ENCODE measurements at regions not wholly inside any gene's neighbourhood (a gene's known extent, or its start where the extent isn't known, plus 50 kb on each side); places are given as distances from the start of the nearest gene placed in this dataset.
A peak's percentile ranks its signal among the peaks of the same experiment; 100 is the strongest.

DNA sequence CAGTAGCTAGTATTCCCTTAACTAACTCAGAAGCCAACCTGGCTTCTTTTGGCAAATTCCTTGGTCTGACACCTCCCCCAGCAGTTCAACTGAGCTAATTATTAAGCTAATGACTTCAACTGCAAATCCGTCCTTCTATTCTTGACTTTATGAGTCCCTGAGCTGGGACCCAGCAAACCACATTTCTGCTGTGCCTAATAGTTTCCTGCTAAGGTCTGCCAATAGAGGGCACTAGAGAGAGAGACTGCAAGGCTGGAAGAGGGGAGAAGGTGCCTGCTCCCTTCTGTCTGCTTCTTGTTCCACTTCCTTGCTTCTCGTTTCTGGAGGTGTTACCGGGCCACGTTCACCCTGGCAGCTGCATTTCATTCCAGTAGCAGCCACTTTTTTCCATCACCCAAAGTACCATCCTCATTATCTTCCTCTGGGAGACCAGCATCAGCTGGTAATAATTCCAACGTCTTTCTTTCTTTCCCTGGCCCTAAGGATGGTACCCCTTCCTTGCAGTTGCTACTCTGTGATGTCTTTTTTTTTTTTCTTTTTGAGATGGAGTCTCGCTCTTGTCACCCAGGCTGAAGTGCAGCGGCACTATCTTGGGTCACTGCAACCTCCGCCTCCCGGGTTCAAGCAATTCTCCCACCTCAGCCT lies 352.0 kb downstream of the TNS1 start:
- peak; percentile 25 for DNase-seq
- no peak overlapping the region for H3K4me3 Mint-ChIP-seq
- peaks cover 11% of the 10 kb centered on the region for H3K27me3 Mint-ChIP-seq
- no peaks in the 10 kb centered on the region for H3K4me1 Mint-ChIP-seq
- H3K36me3 Mint-ChIP-seq, result no peaks in the 10 kb centered on the region
- H3K9me3 Mint-ChIP-seq, result no peaks in the 10 kb centered on the region
- H3K27ac Mint-ChIP-seq, result no peak overlapping the region
- CTCF ChIA-PET, result interaction anchor here (0.7 to 3.4 kb wide), 34 partner anchors 10 to 1067 kb away, joined by 3 to 30 read pairs (median 3); no protein-coding TSS in a partner anchor

DNA sequence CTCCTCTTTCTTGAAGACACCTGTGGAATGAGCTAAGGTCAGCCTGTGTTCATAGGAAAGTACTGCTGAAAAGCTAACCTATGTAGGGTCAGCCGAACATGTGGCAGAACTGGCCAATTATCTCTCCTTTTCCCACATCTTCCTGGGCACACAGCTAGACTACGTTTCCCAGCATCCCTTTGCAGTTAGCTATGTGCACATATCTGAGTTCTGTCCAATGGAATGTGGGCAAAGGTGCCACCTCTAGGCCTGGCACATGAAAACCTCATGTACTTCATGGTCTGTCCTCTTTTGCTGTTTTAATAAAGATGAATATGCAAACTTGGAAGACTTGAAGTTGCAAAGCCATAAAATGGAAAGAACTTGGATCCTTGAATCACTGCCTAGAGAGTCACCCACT lies 352.6 kb downstream of the TNS1 start:
- no peak overlapping the region for H3K4me3 Mint-ChIP-seq
- H3K36me3 Mint-ChIP-seq, result no peaks in the 10 kb centered on the region
- no peaks in the 10 kb centered on the region for H3K4me1 Mint-ChIP-seq
- no peak overlapping the region for H3K27ac Mint-ChIP-seq
- no peaks in the 10 kb centered on the region for H3K9me3 Mint-ChIP-seq
- CTCF ChIA-PET, result interaction anchor here (0.7 to 3.4 kb wide), 31 partner anchors 9 to 1067 kb away, joined by 3 to 30 read pairs (median 3); no protein-coding TSS in a partner anchor
- DNase-seq, result no peak
- peaks cover 8% of the 10 kb centered on the region for H3K27me3 Mint-ChIP-seq

DNA sequence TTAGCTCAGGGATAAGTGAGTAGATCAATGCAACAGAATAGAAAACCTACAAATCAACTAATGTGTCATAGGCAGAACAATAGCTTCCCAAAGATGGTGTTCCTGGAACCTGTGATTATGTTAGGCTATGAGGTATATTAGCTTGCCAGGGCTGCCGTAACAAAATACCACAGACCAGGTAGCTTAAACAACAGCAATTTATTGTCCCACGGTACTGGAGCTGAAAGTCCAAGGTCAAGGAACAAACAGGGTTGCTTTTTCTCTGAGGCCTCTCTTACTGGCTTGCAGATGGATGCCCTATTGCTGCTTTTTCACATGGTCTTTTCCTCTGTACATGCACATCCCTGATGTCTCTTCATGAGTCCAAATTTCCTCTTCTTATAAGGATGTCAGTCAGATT lies 354.9 kb downstream of the TNS1 start:
- H3K36me3 Mint-ChIP-seq, result no peaks in the 10 kb centered on the region
- DNase-seq, result no peak
- no peak overlapping the region for H3K4me3 Mint-ChIP-seq
- H3K27me3 Mint-ChIP-seq, result no peaks in the 10 kb centered on the region
- CTCF ChIA-PET, result interaction anchor here (0.5 kb wide), 1 partner anchor 10 kb away, joined by 3 read pairs; no protein-coding TSS in a partner anchor
- no peak overlapping the region for H3K27ac Mint-ChIP-seq
- H3K4me1 Mint-ChIP-seq, result no peaks in the 10 kb centered on the region
- H3K9me3 Mint-ChIP-seq, result no peaks in the 10 kb centered on the region

DNA sequence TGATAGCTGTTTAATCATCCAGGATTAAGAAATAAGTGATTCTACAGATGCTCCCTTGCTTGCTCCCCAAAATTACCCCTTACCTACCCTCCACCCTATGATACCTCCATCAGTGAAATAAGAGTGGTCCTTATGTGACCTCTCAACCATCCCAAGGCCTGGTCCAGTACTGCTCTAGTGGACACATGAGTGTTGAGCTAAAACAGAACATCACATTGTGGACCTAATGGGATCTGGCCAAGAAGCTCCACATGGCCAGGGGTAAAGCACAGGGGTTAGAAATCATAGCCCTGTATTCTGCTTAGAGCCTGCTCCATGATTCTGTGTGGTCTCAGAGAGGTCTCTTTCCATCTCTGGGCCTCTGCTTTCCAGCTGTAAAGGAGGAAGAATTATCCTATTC lies 355.6 kb downstream of the TNS1 start:
- Mint-ChIP-seq H3K36me3 (no peaks in the 10 kb centered on the region), H3K9me3 (no peaks in the 10 kb centered on the region), H3K4me1 (no peaks in the 10 kb centered on the region), H3K27me3 (no peaks in the 10 kb centered on the region), H3K27ac (no peak overlapping the region), H3K4me3 (no peak overlapping the region)
- no peak for DNase-seq
- CTCF ChIA-PET, result interaction anchor here (0.5 to 0.7 kb wide), 2 partner anchors 9 to 66 kb away, joined by 3 read pairs; no protein-coding TSS in a partner anchor

DNA sequence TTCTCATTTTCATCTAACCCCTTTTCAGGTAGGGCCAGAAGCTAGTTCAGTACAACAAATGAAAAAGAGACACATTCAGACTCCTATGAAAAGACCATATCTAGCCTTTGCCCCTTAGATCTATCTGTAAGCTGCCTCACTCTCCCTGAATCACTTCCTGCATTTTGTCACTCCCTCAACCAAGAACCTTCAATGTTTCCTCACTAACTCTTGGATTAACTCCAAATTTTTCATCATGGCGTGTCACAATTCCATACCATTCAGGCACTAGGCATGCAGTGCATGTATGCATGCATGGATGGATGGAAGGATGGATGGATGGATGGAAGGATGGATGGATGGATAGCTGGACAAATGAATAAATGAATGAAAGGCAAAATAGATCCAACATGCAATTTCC lies 356.9 kb downstream of the TNS1 start:
- no peaks in the 10 kb centered on the region for H3K36me3 Mint-ChIP-seq
- no peaks in the 10 kb centered on the region for H3K27me3 Mint-ChIP-seq
- CTCF ChIA-PET, result no interaction called here
- H3K4me1 Mint-ChIP-seq, result no peaks in the 10 kb centered on the region
- H3K9me3 Mint-ChIP-seq, result no peaks in the 10 kb centered on the region
- DNase-seq, result no peak
- H3K4me3 Mint-ChIP-seq, result no peak overlapping the region
- no peak overlapping the region for H3K27ac Mint-ChIP-seq

DNA sequence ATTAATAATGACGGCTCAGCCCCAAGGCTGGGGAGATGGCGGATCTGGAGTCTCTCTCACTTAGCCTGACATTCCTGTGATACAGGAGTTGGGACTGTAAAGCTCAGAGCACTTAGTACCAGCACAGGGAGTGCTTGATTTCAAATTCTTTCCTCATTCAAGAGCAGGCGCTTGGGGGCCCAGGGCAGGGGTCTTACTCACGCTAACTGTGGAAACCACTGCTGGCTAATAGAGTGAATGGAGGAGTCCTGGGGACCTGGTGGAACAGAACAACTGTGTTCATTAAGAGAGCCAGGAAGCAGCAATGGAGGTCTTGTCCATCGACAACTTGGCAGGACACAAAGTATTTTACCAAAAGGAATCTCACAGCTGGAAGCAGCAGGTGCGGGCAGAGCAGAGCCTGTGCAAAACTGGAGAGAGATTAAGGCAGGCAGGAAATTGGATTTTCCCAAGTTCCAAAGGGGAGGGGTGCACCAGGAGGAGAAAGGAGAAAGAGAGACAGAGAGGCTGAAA lies 358.9 kb downstream of the TNS1 start:
- Mint-ChIP-seq H3K36me3 (no peaks in the 10 kb centered on the region), H3K27me3 (no peaks in the 10 kb centered on the region), H3K27ac (no peak overlapping the region), H3K9me3 (no peaks in the 10 kb centered on the region), H3K4me3 (no peak overlapping the region), H3K4me1 (no peaks in the 10 kb centered on the region)
- CTCF ChIA-PET, result no interaction called here
- no peak for DNase-seq

DNA sequence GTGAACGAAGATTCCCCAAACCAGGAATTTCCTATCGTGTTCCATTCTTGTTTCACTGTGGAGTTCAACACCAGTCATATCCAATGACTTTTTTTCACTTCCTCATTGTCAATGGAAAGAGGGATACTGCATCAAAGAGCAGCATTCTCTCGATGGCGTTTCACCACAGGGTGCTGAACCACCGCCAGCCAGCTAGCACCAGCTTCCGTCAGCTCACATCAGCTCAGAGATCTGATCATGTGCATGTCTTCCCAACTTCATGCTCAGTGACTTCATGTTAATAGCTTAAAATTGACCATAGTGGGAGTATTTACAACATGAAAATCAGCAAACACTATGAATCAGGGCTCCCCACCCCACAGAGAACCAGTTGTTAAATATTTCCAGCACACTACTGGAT lies 359.9 kb downstream of the TNS1 start:
- H3K4me1 Mint-ChIP-seq, result no peaks in the 10 kb centered on the region
- CTCF ChIA-PET, result no interaction called here
- no peak overlapping the region for H3K4me3 Mint-ChIP-seq
- no peaks in the 10 kb centered on the region for H3K36me3 Mint-ChIP-seq
- no peak for DNase-seq
- H3K27me3 Mint-ChIP-seq, result no peaks in the 10 kb centered on the region
- H3K9me3 Mint-ChIP-seq, result no peaks in the 10 kb centered on the region
- no peak overlapping the region for H3K27ac Mint-ChIP-seq

DNA sequence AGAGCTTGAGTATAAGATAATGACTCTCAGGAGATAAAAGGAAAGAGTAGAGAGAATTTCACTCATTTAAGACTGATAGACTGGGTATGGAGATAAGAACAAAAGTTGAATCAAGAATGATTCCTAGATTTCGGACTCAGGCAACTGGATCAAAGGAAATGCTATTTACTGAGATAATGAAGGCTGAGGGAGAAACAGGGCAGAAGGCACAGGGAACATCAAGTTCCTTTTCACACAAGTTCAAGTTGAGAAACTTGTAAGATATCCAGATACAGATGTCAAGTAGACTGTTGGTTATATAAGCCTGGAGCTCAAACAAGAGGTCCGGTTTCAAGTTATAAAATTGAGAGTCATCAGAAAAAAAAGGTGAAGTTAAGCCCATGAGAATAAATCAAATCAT lies 360.8 kb downstream of the TNS1 start:
- CTCF ChIA-PET, result no interaction called here
- Mint-ChIP-seq H3K27ac (no peak overlapping the region), H3K4me3 (no peak overlapping the region), H3K9me3 (no peaks in the 10 kb centered on the region), H3K36me3 (no peaks in the 10 kb centered on the region), H3K27me3 (no peaks in the 10 kb centered on the region), H3K4me1 (no peaks in the 10 kb centered on the region)
- no peak for DNase-seq

DNA sequence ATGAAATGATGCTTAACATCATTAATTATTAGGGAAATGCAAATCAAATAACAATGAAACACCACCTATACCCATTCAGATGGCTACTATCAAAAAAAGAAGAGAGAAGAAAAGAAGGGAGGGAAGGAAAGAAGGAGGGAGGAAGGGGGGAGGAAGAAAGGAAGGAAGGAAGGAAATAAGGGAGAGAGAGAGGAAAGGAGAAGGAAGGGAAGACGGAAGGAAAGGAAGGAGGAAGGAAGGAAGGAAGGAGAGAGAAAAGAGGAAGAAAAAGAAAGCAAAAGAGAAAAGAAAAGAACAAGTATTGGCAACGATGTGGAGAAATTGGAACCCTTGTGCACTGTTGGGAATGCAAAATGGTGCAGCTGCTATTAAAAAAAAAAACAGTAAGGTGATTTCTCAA lies 363.3 kb downstream of the TNS1 start:
- Mint-ChIP-seq H3K27ac (no peak overlapping the region), H3K4me1 (no peaks in the 10 kb centered on the region), H3K4me3 (no peak overlapping the region), H3K27me3 (no peaks in the 10 kb centered on the region), H3K9me3 (no peaks in the 10 kb centered on the region), H3K36me3 (no peaks in the 10 kb centered on the region)
- CTCF ChIA-PET, result no interaction called here
- no peak for DNase-seq

DNA sequence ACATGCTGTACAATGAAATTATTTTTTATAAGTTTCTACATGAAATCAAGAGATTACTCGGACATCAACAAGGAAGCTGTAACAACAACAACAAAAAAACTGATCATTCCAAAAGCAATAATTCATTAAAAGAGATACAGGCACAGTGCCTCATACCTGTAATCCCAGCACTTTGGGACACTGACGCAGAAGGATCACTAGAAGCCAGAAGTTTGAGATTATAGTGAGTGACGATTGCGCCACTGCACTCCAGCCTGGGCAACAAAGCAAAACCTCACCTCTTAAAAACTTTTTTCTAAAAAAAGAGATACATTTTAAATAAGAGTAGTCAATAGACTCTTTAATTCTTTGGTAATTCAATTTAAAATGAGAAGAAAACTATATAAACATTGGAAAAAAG lies 364.3 kb downstream of the TNS1 start:
- H3K9me3 Mint-ChIP-seq, result no peaks in the 10 kb centered on the region
- no peak overlapping the region for H3K27ac Mint-ChIP-seq
- H3K36me3 Mint-ChIP-seq, result no peaks in the 10 kb centered on the region
- H3K4me1 Mint-ChIP-seq, result no peaks in the 10 kb centered on the region
- no peak overlapping the region for H3K4me3 Mint-ChIP-seq
- H3K27me3 Mint-ChIP-seq, result no peaks in the 10 kb centered on the region
- no peak for DNase-seq
- CTCF ChIA-PET, result no interaction called here

DNA sequence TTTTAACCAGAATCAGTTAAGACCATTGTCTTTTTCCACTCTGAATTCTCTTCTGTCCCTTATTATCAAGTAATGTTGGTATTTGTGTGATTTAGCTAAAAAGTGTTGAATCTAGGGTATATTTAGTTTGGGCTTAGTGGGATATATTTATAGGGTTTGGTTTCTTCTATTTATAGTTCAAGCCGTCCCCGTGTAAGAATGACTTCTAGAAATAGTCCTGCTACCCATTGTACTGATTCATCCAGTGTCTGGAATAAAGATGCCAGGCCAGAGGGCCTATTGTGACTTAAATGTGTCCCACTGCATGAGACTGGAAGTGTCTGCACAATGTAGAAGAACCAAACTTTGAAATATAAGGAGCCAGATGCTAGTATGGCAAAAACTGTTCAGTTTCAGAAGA lies 364.8 kb downstream of the TNS1 start:
- CTCF ChIA-PET, result interaction anchor here (0.6 kb wide), 1 partner anchor 9 kb away, joined by 3 read pairs; no protein-coding TSS in a partner anchor
- no peaks in the 10 kb centered on the region for H3K36me3 Mint-ChIP-seq

DNA sequence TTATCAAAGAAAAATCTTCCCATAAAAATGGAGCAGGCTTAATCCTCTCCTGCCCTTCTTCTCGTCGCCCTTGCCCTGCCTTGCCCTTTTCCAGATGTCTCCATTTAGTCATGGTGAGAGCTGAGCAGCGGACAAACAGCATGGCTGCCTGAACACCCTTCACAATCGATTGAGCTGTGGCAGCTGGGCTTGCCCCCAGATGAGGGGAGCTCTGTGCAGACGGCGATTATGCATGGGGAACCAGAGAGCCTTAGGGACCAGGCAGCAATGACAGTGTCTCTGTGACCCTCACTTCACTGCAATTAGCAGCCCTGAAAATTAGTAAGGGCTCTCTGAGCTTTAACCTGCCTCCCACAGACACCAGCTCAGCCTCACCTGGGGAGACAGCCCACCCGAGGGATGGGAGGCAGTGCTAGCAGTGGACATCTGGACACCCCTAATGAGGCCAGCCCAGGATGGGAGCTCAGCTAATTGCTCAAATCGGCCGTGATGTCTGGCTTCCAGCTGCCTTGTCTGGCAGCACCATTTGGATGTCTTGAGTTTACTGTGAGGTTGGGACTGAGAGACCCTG lies 365.7 kb downstream of the TNS1 start:
- no peak overlapping the region for H3K27ac Mint-ChIP-seq
- no peak for DNase-seq
- no peak overlapping the region for H3K4me3 Mint-ChIP-seq
- peaks cover 3% of the 10 kb centered on the region for H3K27me3 Mint-ChIP-seq
- no peaks in the 10 kb centered on the region for H3K4me1 Mint-ChIP-seq
- CTCF ChIA-PET, result no interaction called here
- H3K36me3 Mint-ChIP-seq, result no peaks in the 10 kb centered on the region
- H3K9me3 Mint-ChIP-seq, result no peaks in the 10 kb centered on the region

More for the DNA sequence above, 364.8 kb downstream of the TNS1 start:
- H3K27me3 Mint-ChIP-seq, result peaks cover 3% of the 10 kb centered on the region
- no peak overlapping the region for H3K4me3 Mint-ChIP-seq
- no peaks in the 10 kb centered on the region for H3K4me1 Mint-ChIP-seq
- DNase-seq, result no peak
- no peaks in the 10 kb centered on the region for H3K9me3 Mint-ChIP-seq
- no peak overlapping the region for H3K27ac Mint-ChIP-seq

DNA sequence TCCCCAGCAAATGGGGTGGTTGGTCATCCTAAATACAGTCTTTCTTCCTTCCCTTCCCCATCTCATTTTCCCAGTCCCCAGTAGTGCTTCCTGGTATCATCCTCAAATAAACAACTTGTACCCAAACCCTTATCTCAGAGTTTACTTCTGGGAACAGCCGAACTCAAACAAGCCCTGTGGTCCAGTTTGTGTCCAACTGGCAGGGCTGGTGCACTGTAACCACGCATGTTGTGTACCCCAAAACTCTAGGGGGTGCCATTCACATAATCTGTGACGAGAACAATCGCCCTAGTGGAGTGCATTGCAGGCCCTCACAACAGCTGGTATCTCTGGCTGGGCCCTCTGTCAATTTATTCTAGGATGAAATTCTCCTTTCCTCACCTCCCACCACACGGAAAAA lies 366.2 kb downstream of the TNS1 start:
- no peaks in the 10 kb centered on the region for H3K9me3 Mint-ChIP-seq
- CTCF ChIA-PET, result interaction anchor here (1.0 kb wide), 1 partner anchor 14 kb away, joined by 3 read pairs; no protein-coding TSS in a partner anchor
- H3K36me3 Mint-ChIP-seq, result no peaks in the 10 kb centered on the region
- peaks cover 3% of the 10 kb centered on the region for H3K27me3 Mint-ChIP-seq
- no peaks in the 10 kb centered on the region for H3K4me1 Mint-ChIP-seq
- DNase-seq, result no peak
- H3K27ac Mint-ChIP-seq, result no peak overlapping the region
- H3K4me3 Mint-ChIP-seq, result no peak overlapping the region

DNA sequence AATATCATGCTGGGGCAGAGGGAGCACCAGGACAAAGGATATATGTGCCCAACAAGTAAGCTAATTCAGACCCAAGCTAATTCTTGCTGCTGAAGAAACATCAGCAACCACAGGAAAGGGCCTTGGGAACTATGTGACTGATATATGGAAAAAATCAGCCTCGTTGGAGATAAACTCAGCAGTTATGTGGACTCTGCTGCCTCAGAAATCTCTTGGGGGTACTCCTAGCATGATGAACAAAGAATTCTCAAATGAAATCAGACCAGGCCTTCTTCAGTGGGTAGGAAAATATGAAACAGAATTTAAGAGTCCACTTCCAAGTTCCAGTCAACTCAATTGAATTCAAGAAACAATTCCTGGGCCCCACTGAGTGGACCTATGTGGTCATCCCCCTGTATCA lies 367.9 kb downstream of the TNS1 start:
- H3K27ac Mint-ChIP-seq, result no peak overlapping the region
- CTCF ChIA-PET, result no interaction called here
- H3K27me3 Mint-ChIP-seq, result peaks cover 3% of the 10 kb centered on the region
- no peak for DNase-seq
- H3K9me3 Mint-ChIP-seq, result no peaks in the 10 kb centered on the region
- no peaks in the 10 kb centered on the region for H3K36me3 Mint-ChIP-seq
- H3K4me3 Mint-ChIP-seq, result no peak overlapping the region
- no peaks in the 10 kb centered on the region for H3K4me1 Mint-ChIP-seq

DNA sequence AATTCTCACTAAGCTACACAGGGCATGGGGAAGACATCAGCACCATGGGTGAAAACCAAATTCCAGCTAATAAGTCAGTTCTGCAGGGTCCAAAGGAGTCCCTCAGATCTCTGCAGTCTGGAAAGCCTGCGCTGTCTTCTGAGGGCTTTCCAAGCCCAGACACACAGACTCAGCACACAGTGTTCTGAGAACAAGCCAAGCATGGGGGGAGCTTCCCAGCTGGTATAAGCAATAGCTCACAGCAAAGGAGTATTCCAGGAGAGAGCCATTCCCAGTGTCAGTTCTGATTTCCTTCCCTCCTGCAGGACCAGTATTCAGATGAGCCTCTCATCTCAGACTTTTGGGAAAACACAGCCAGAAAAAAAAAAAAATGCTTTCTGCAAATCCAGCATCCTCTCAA lies 370.8 kb downstream of the TNS1 start:
- Mint-ChIP-seq H3K4me3 (no peak overlapping the region), H3K9me3 (no peaks in the 10 kb centered on the region), H3K36me3 (no peaks in the 10 kb centered on the region), H3K27ac (no peak overlapping the region), H3K4me1 (no peaks in the 10 kb centered on the region), H3K27me3 (peaks cover 3% of the 10 kb centered on the region)
- no peak for DNase-seq
- CTCF ChIA-PET, result no interaction called here

Measured in activated naive CD4-positive, alpha-beta T cell treated with anti-CD3 and anti-CD28 coated beads, Interleukin-2, amount 10 ng/mL, durations not matched to agents 7 days and 5 days (primary cell).